PC-9 (cell line): ENCODE measurements at regions not wholly inside any gene's neighbourhood (a gene's known extent, or its start where the extent isn't known, plus 50 kb on each side); places are given as distances from the start of the nearest gene placed in this dataset.

ENCODE experiments used
- EZH2 ChIP-seq: fragments of 200-600 bp; sonication (generic); IDR thresholded peaks from 2 replicates; pipeline ENCODE4 v1.8.0; 2017; ENCODE audit warnings: antibody characterized with exemption, low read depth
- TF ChIP-seq, protein P1 (sequence below): fragments of 200-600 bp; sonication (generic); conservative IDR thresholded peaks from 2 replicates; pipeline ENCODE4 v1.6.1; 2017; ENCODE audit warnings: mixed run types, antibody characterized with exemption, mild to moderate bottlenecking, moderate library complexity

DNA sequence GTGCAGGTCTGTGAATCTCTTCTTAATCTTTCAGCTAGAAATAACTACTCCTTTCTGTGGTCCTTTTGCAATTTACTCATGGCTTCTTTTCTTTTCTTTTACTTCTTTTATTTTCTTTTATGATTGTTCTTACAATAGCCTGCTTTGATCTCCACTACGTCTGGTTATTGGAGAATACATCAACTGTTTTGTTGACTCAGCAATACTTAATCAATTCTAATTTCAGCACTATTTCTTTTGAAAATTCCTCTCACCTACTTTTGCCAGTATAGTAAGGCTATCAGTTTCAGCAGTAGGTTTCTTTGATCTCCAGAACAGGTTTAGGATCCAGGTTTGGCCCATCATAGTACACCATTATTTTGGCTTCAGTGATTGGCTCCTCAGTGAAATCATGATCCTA lies 111.8 kb upstream of the DPP10 start:
- TF ChIP-seq EZH2, result no peak
- TF ChIP-seq, protein P1, sequence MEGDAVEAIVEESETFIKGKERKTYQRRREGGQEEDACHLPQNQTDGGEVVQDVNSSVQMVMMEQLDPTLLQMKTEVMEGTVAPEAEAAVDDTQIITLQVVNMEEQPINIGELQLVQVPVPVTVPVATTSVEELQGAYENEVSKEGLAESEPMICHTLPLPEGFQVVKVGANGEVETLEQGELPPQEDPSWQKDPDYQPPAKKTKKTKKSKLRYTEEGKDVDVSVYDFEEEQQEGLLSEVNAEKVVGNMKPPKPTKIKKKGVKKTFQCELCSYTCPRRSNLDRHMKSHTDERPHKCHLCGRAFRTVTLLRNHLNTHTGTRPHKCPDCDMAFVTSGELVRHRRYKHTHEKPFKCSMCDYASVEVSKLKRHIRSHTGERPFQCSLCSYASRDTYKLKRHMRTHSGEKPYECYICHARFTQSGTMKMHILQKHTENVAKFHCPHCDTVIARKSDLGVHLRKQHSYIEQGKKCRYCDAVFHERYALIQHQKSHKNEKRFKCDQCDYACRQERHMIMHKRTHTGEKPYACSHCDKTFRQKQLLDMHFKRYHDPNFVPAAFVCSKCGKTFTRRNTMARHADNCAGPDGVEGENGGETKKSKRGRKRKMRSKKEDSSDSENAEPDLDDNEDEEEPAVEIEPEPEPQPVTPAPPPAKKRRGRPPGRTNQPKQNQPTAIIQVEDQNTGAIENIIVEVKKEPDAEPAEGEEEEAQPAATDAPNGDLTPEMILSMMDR, result no peak
